AG04449 (cell line): ENCODE measurements at regions not wholly inside any gene's neighbourhood (a gene's known extent, or its start where the extent isn't known, plus 50 kb on each side); places are given as distances from the start of the nearest gene placed in this dataset.
A peak's percentile ranks its signal among the peaks of the same experiment; 100 is the strongest.
"Not testable (repeated sequence)": the region's sequence is repeated elsewhere in the genome, so short reads cannot be mapped to it uniquely, and the experiment has no call there.

Source experiments
- CTCF ChIA-PET: fragments of 350-600 bp; formaldehyde crosslinking; extraction: SDS; loops from one replicate; lab custom pipeline; 2021; ENCODE audit warnings: antibody characterized with exemption; lab: Yijun Ruan, JAX
- POLR2A ChIA-PET: fragments of 400-600, 350-600 bp; formaldehyde crosslinking; extraction: SDS; loops from one replicate; lab custom pipeline; 2020; ENCODE audit warnings: antibody characterized with exemption, inconsistent platforms; lab: Yijun Ruan, JAX
- DNase-seq: peaks from one replicate; pipeline ENCODE4 v3.0.0-alpha.2; 2010; ENCODE audit warnings: low read depth, low spot score
- H3K4me3 ChIP-seq: 2 replicates; pipeline ENCODE4 v1.5.1; 2011; ENCODE audit warnings: low read depth, mild to moderate bottlenecking, control low read depth, low read length
- CTCF ChIP-seq: IDR thresholded peaks from one replicate; pipeline ENCODE4 v1.5.1; 2011; ENCODE audit warnings: mild to moderate bottlenecking, moderate library complexity, low read length, control low read depth, inconsistent platforms; ENCODE audit not compliant: insufficient read depth; ENCODE audit errors: missing control alignments

DNA sequence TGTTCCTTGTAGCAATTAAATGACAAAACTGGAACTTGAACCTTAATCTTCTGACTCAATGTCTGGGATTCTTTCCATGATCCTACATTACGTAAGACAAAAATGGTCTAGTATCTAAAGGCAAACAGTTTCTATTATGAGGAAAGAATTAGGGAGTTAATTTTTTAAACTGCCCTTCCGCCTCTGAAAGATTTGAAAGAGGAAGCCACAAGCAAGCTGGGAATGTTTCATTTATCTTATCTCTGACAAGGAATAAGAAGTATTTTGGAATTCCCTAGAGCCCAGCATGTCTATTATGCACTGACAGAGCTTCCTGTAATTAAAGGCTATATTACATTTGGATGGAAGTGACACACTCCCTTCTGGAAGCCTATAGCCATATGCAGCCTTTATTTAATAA, 558.8 kb upstream of the CDH2 start:
- DNase-seq: peak; percentile 67
- CTCF ChIA-PET: no interaction called here

DNA sequence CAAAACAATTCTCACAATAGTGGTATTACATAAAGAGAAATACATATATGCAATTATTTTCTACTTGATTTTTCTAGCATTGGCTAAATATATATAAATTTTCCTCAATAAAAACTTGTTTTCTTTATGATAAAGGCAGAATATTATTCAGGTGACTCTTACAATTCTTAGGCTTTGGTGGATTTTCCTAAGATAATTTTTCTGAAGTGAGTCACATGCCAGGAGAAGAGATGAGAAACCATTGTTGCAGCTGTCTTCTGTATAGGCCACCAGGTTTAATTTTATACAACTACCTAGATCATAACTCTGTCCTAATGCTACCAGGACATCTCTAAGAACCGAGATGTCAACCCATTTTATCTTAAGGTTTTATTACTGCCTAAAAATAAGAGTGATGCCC, 552.4 kb upstream of the CDH2 start:
- ChIA-PET CTCF (no interaction called here), POLR2A (no interaction called here)
- DNase-seq: no peak
- no peak overlapping the region for H3K4me3 ChIP-seq
- TF ChIP-seq CTCF: no peak

More for the DNA sequence above, 558.8 kb upstream of the CDH2 start:
- H3K4me3 ChIP-seq: no peak overlapping the region
- no peak for TF ChIP-seq CTCF
- POLR2A ChIA-PET: no interaction called here

- no peak for DNase-seq
- CTCF ChIA-PET: no interaction called here
- H3K4me3 ChIP-seq: no peak overlapping the region
- POLR2A ChIA-PET: no interaction called here
- TF ChIP-seq CTCF: no peak
Observed at GRCh38 chr18:28728891-28729290, 552.0 kb upstream of the CDH2 start.

GRCh38 chr18:28727189-28727588, 550.3 kb upstream of the CDH2 start:
- DNase-seq, H3K4me3 ChIP-seq, CTCF ChIA-PET, POLR2A ChIA-PET: not testable (repeated sequence)

- CTCF ChIA-PET: no interaction called here
- no peak for TF ChIP-seq CTCF
- H3K4me3 ChIP-seq: no peak overlapping the region
- POLR2A ChIA-PET: no interaction called here
- no peak for DNase-seq
Observed at GRCh38 chr18:28725876-28726275, 548.9 kb upstream of the CDH2 start.

DNA sequence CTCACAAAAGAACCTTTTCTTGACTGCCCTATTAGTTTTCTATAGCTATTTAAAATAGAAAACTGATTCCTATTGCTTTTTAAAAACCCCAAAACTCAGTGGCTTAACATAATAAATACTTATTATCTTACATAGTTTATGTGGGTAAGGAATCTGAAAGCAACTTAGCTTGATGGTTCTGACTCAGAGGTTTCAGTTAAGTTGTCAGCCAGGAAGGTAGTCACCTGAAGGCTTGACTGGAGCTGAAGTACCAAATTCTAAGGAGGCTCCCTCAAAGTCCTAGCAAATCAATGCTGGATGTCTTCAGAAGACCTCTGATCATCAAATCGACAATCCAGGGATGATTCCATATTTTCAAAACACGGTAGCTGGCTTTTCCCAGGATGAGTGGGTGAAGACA, 546.6 kb upstream of the CDH2 start:
- DNase-seq: no peak
- TF ChIP-seq CTCF: no peak
- CTCF ChIA-PET: no interaction called here
- no peak overlapping the region for H3K4me3 ChIP-seq
- POLR2A ChIA-PET: no interaction called here

DNA sequence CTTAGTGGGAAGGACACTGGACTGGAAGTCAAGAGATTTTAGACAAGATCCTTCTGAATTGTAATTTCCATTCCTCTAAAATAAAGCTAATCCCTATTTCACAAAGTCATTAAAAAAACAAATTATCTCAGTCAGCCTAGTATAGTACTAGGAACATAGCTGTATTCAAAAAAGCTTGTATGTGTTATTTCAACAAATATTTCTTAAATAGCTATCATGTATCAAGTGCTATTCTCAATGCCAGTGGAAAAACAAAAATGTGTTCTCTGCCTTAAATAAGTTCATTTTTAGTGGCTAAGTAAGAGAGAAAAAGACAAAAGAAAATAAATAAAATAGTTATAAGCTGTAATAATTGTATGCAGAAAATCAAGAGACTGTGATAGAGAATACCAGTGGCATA, 541.8 kb upstream of the CDH2 start:
- CTCF ChIA-PET: no interaction called here

More for the DNA sequence above, 541.8 kb upstream of the CDH2 start:
- TF ChIP-seq CTCF: no peak
- POLR2A ChIA-PET: no interaction called here
- peak; percentile 14 for DNase-seq
- H3K4me3 ChIP-seq: no peak overlapping the region
